GM12878 (cell line): ENCODE measurements at regions not wholly inside any gene's neighbourhood (a gene's known extent, or its start where the extent isn't known, plus 50 kb on each side); places are given as distances from the start of the nearest gene placed in this dataset.

Experiments
- ATAC-seq: fragments of 200-7000 bp; cut with Tn5 transposase; 3 replicates; pipeline ENCODE4 v1.9.1; 2020; ENCODE audit warnings: mild to moderate bottlenecking, moderate library complexity
- BruUV-seq: library from RNA; stranded (reverse); fragments of 400-500 nt; replicated peaks from 2 replicates; lab custom pipeline; 2021; lab: Mats Ljungman, UMichigan
- CTCF ChIA-PET: fragments of 300-600 bp; sonication (Branson Sonifier 250); formaldehyde crosslinking; extraction: SDS; loops from one replicate; lab custom pipeline; 2021; ENCODE audit warnings: inconsistent platforms; lab: Yijun Ruan, JAX
- POLR2A ChIA-PET: fragments of 350-600 bp; formaldehyde crosslinking; extraction: SDS; loops from one replicate; lab custom pipeline; 2021; ENCODE audit warnings: inconsistent platforms; lab: Charles Lee
- RAD21 ChIA-PET: fragments of 300-600 bp; sonication (Branson Sonifier 250); formaldehyde crosslinking; loops from one replicate; lab custom pipeline; 2023; ENCODE audit warnings: antibody characterized with exemption; ENCODE audit not compliant: unreplicated experiment; lab: Charles Lee
- SMC1A ChIA-PET: fragments of 300-600 bp; sonication (Branson Sonifier 250); formaldehyde crosslinking; loops from one replicate; lab custom pipeline; 2023; ENCODE audit not compliant: unreplicated experiment, uncharacterized antibody; lab: Charles Lee
- DNase-seq: peaks from one replicate; pipeline ENCODE4 v3.0.0-alpha.2; 2011; ENCODE audit warnings: low read depth, low spot score
- FAIRE-seq: peaks from 3 replicates; lab custom pipeline; 2011; peaks lifted over from hg19 to GRCh38; lab: Jason Lieb, UNC
- H2AFZ ChIP-seq: 2 replicates; pipeline ENCODE4 v1.6.0; 2011; ENCODE audit warnings: low read depth, low read length, control low read depth; ENCODE audit not compliant: control insufficient read depth
- H3K27ac ChIP-seq: 2 replicates; pipeline ENCODE4 v1.5.1; 2011; ENCODE audit warnings: control low read depth; ENCODE audit not compliant: control insufficient read depth, insufficient read depth
- H3K27me3 ChIP-seq, 2 experiments: replicated peaks in 1 of 2; 2 replicates each; pipeline versions ENCODE4 v1.6.0 to v1.6.1; 2011; ENCODE audit warnings: low read length in 1 of 2; ENCODE audit not compliant: control insufficient read depth in 2 of 2, insufficient read depth in 2 of 2
- H3K36me3 ChIP-seq, 2 experiments: 2 replicates each; pipeline ENCODE4 v1.5.1; 2011; ENCODE audit warnings: low read length in 1 of 2; ENCODE audit not compliant: control insufficient read depth in 2 of 2, insufficient read depth in 2 of 2
- H3K4me1 ChIP-seq: 2 replicates; pipeline ENCODE4 v1.6.1; 2011; ENCODE audit warnings: mild to moderate bottlenecking, low read length, moderate library complexity, mixed read lengths; ENCODE audit not compliant: control insufficient read depth, insufficient read depth
- H3K4me2 ChIP-seq: 2 replicates; pipeline ENCODE4 v1.6.0; 2011; ENCODE audit warnings: control low read depth; ENCODE audit not compliant: control insufficient read depth, insufficient read depth
- H3K4me3 ChIP-seq: fragments of 200-600 bp; sonication (generic); 2 replicates; pipeline ENCODE4 v1.5.1; 2016
- H3K79me2 ChIP-seq: 2 replicates; pipeline ENCODE4 v1.6.0; 2011; ENCODE audit warnings: low read length; ENCODE audit not compliant: control insufficient read depth, insufficient read depth
- H3K9ac ChIP-seq: 2 replicates; pipeline ENCODE4 v1.8.0; 2011; ENCODE audit warnings: low read length, control low read depth, mixed read lengths; ENCODE audit not compliant: control insufficient read depth, insufficient read depth
- H3K9me3 ChIP-seq: replicated peaks from 3 replicates; pipeline ENCODE4 v1.5.1; 2011; ENCODE audit warnings: mild to moderate bottlenecking, low read length; ENCODE audit not compliant: control insufficient read depth, insufficient read depth
- H4K20me1 ChIP-seq: 2 replicates; pipeline ENCODE4 v1.6.0; 2011; ENCODE audit not compliant: control insufficient read depth, insufficient read depth
- BHLHE40 ChIP-seq, 2 experiments: fragments of 450-650 bp in 1 of 2; IDR thresholded peaks; 2 replicates each; pipeline ENCODE4 v1.6.1; 2011 to 2017; ENCODE audit warnings: low read depth in 2 of 2, borderline replicate concordance in 1 of 2, improper control_type of control experiment in 1 of 2, low read length in 1 of 2, mild to moderate bottlenecking in 1 of 2
- GABPA ChIP-seq: IDR thresholded peaks from 2 replicates; pipeline ENCODE4 v1.6.1; 2014; ENCODE audit warnings: antibody characterized with exemption, low read depth, mild to moderate bottlenecking, inconsistent platforms
- KLF5 ChIP-seq: fragments of 450-650 bp; IDR thresholded peaks from 2 replicates; pipeline ENCODE4 v1.6.1; 2014; ENCODE audit warnings: mild to moderate bottlenecking; ENCODE audit not compliant: partially characterized antibody
- NFIC ChIP-seq: IDR thresholded peaks from 2 replicates; pipeline ENCODE4 v1.6.1; 2012; ENCODE audit warnings: low read depth, mild to moderate bottlenecking, inconsistent platforms, low read length, moderate library complexity
- NFYB ChIP-seq: IDR thresholded peaks from 2 replicates; pipeline ENCODE4 v1.6.1; 2011; ENCODE audit warnings: low read depth, mild to moderate bottlenecking, low read length, improper control_type of control experiment, moderate library complexity; ENCODE audit not compliant: insufficient read depth
- NKRF ChIP-seq: fragments of 450-650 bp; conservative IDR thresholded peaks from 2 replicates; pipeline ENCODE4 v1.6.1; 2017; ENCODE audit warnings: mild to moderate bottlenecking, moderate library complexity
- RELB ChIP-seq: fragments of 450-650 bp; IDR thresholded peaks from 2 replicates; pipeline ENCODE4 v1.6.1; 2017; ENCODE audit warnings: low read depth, mild to moderate bottlenecking, moderate library complexity
- REST ChIP-seq: IDR thresholded peaks from 2 replicates; pipeline ENCODE4 v1.6.1; 2012; ENCODE audit warnings: mild to moderate bottlenecking, low read depth, low read length
- TARDBP ChIP-seq: IDR thresholded peaks from 2 replicates; pipeline ENCODE4 v1.6.1; 2016; ENCODE audit warnings: borderline replicate concordance
- USF2 ChIP-seq: IDR thresholded peaks from 2 replicates; pipeline ENCODE4 v1.6.1; 2011; ENCODE audit warnings: low read depth, low read length, improper control_type of control experiment, borderline replicate concordance
- WGBS: methylation state at CpG from one replicate; pipeline ENCODE4 v1.1.6; 2016; ENCODE audit warnings: low lambda C conversion rate; ENCODE audit not compliant: insufficient replicate concordance, insufficient coverage; ENCODE audit errors: missing lambda C conversion rate; 5-methylcytosine and 5-hydroxymethylcytosine counted together
- in situ Hi-C: fragments of 300-500 bp; cut with MboI; formaldehyde crosslinking; loops from 9 replicates; pipeline ENCODE4 v1.14.3; 2018; ENCODE audit warnings: mixed read lengths
- intact Hi-C: fragments of 100-400 bp; cut with micrococcal nuclease; formaldehyde crosslinking; loops from one replicate; pipeline ENCODE4 v1.14.2; 2022; ENCODE audit not compliant: unreplicated experiment

GRCh38 chr12:86623267-86623666 lies 367.1 kb upstream of the MGAT4C start:
- RAD21 ChIA-PET = no interaction called here
- Histone ChIP-seq H3K4me3 (no peak overlapping the region), H3K36me3 (no peaks in the 10 kb centered on the region), H3K9ac (no peak overlapping the region), H3K4me2 (no peak overlapping the region), H3K27me3 (no peaks in the 10 kb centered on the region), H3K27ac (no peak overlapping the region), H4K20me1 (no peaks in the 10 kb centered on the region), H3K79me2 (no peaks in the 10 kb centered on the region), H3K4me1 (no peaks in the 10 kb centered on the region), H2AFZ (no peak overlapping the region), H3K9me3 (no peaks in the 10 kb centered on the region)
- TF ChIP-seq KLF5 = no peak
- TF ChIP-seq BHLHE40 (IDR thresholded peaks at IDR 0.05; ENCODE audit: borderline replicate concordance in 1 of 2, low read depth in 2 of 2, low read length in 1 of 2) = no peak
- TF ChIP-seq RELB = no peak
- no peak for TF ChIP-seq GABPA
- TF ChIP-seq REST = no peak
- no peak for TF ChIP-seq TARDBP
- no peak for TF ChIP-seq NKRF
- no peak for TF ChIP-seq NFYB
- TF ChIP-seq NFIC = no peak
- no peak for TF ChIP-seq USF2
- intact Hi-C loops (no loop called here), in situ Hi-C loops (no loop called here)
- POLR2A ChIA-PET = no interaction called here
- no TSS peak for BruUV-seq
- CTCF ChIA-PET = no interaction called here
- ATAC-seq (no peak), DNase-seq (no peak), FAIRE-seq (no peak)
- SMC1A ChIA-PET = interaction anchor here (1.5 kb wide), 1 partner anchor 10 kb away, joined by 4 read pairs; no protein-coding TSS in a partner anchor
- WGBS = 0% methylated on average over 1 of the region's 1 CpG
